Keratinocyte (primary cell): ENCODE measurements at regions not wholly inside any gene's neighbourhood (a gene's known extent, or its start where the extent isn't known, plus 50 kb on each side); places are given as distances from the start of the nearest gene placed in this dataset.

Source experiments
- DNase-seq: peaks from one replicate; pipeline ENCODE4 v3.0.0-alpha.2; 2011; ENCODE audit warnings: low read depth, missing footprints, low spot score
- FAIRE-seq: peaks from 2 replicates; lab custom pipeline; 2011; peaks lifted over from hg19 to GRCh38; lab: Jason Lieb, UNC
- H2AFZ ChIP-seq: 2 replicates; pipeline ENCODE4 v1.6.0; 2012; ENCODE audit warnings: low read length, control low read depth, inconsistent platforms; ENCODE audit not compliant: control insufficient read depth
- H3K27ac ChIP-seq: 2 replicates; pipeline ENCODE4 v1.5.1; 2011; ENCODE audit warnings: low read length; ENCODE audit not compliant: control insufficient read depth, insufficient read depth
- H3K27me3 ChIP-seq: 3 replicates; pipeline ENCODE4 v1.6.0; 2011; ENCODE audit warnings: low read length; ENCODE audit not compliant: control insufficient read depth, insufficient read depth; ENCODE audit errors: extremely low read depth
- H3K36me3 ChIP-seq, 2 experiments: 2 replicates in 1 of 2; 3 replicates in 1 of 2; pipeline ENCODE4 v1.5.1; 2011; ENCODE audit warnings: low read length in 2 of 2, mild to moderate bottlenecking in 1 of 2; ENCODE audit not compliant: control insufficient read depth in 2 of 2, insufficient read depth in 2 of 2; ENCODE audit errors: extremely low read depth in 1 of 2
- H3K4me1 ChIP-seq: 3 replicates; pipeline ENCODE4 v1.5.1; 2011; ENCODE audit warnings: low read length; ENCODE audit not compliant: control insufficient read depth, insufficient read depth; ENCODE audit errors: extremely low read depth
- H3K4me2 ChIP-seq: 3 replicates; pipeline ENCODE4 v1.6.0; 2011; ENCODE audit warnings: low read depth, low read length; ENCODE audit not compliant: control insufficient read depth, insufficient read depth; ENCODE audit errors: extremely low read depth
- H3K4me3 ChIP-seq, 3 experiments: fragments of 200-600 bp in 1 of 3; sonication (generic) in 1 of 3; 2 replicates in 2 of 3; 3 replicates in 1 of 3; pipeline ENCODE4 v1.5.1; 2011 to 2016; ENCODE audit warnings: low read length in 3 of 3, mild to moderate bottlenecking in 3 of 3, control low read depth in 2 of 3, inconsistent platforms in 1 of 3, low read depth in 1 of 3, mixed read lengths in 1 of 3, mixed run types in 1 of 3, moderate library complexity in 1 of 3; ENCODE audit not compliant: control insufficient read depth in 2 of 3, insufficient read depth in 2 of 3; ENCODE audit errors: extremely low read depth in 1 of 3
- H3K79me2 ChIP-seq: 2 replicates; pipeline ENCODE4 v1.6.0; 2012; ENCODE audit warnings: low read length; ENCODE audit not compliant: control insufficient read depth, insufficient read depth
- H3K9ac ChIP-seq: 3 replicates; pipeline ENCODE4 v1.6.0; 2011; ENCODE audit warnings: low read length; ENCODE audit not compliant: control insufficient read depth, insufficient read depth; ENCODE audit errors: extremely low read depth
- H3K9me1 ChIP-seq: 3 replicates; pipeline ENCODE4 v1.6.0; 2011; ENCODE audit warnings: low read length; ENCODE audit not compliant: control insufficient read depth, insufficient read depth; ENCODE audit errors: extremely low read depth
- H3K9me3 ChIP-seq: 2 replicates; pipeline ENCODE4 v1.5.1; 2012; ENCODE audit warnings: low read depth, low read length; ENCODE audit not compliant: control insufficient read depth
- H4K20me1 ChIP-seq: 3 replicates; pipeline ENCODE4 v1.6.0; 2011; ENCODE audit warnings: low read length; ENCODE audit not compliant: control insufficient read depth, insufficient read depth; ENCODE audit errors: extremely low read depth
- EZH2 ChIP-seq: IDR thresholded peaks from one replicate; pipeline ENCODE4 v1.6.1; 2012; ENCODE audit warnings: inconsistent platforms, mild to moderate bottlenecking, low read length, moderate library complexity
- dilution Hi-C: fragments of 300-500 bp; cut with MboI; formaldehyde crosslinking; loops from one replicate; pipeline ENCODE4 v1.7.0; 2020; ENCODE audit warnings: low sequenced_read_pairs; ENCODE audit not compliant: extremely low pct_ligation_motif_present
- TF ChIP-seq, protein P1 (sequence below), 3 experiments: IDR thresholded peaks in 1 of 3; conservative IDR thresholded peaks in 1 of 3; optimal IDR thresholded peaks in 1 of 3; 2 replicates in 2 of 3; 3 replicates in 1 of 3; pipeline versions ENCODE3 to v1.5.1; 2011; ENCODE audit warnings: low read length in 3 of 3, mild to moderate bottlenecking in 3 of 3, moderate library complexity in 2 of 3, control low read depth in 1 of 3, inconsistent platforms in 1 of 3; ENCODE audit not compliant: insufficient read depth in 2 of 3; ENCODE audit errors: extremely low read depth in 1 of 3

DNA sequence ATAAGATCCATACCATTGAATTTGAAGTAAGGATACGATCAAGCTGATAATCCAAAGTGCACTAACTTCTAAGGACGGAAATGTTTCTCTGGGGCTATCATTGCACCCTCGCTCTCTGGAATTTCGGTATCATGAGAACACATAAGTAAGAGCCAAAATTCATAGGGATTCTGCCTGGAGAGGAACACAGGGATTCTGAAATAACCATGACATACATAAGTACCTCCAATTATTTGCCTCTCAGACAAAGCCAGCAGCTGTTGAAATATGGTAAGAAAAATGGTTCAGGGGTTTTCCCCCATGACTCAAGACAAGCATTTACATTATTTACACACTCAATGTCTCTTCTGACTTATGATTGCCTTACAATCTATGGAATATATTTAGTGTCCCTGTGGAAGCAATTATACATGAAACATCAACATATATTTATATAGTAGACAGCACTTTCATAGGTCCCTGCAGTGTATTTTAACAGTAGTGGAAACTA lies 1123.6 kb upstream of the SEL1L start:
- peaks cover 4% of the 10 kb centered on the region for H3K4me1 ChIP-seq
- FAIRE-seq (no peak), DNase-seq (no peak)
- H3K36me3 ChIP-seq = no peaks in the 10 kb centered on the region
- no peak overlapping the region for H3K4me3 ChIP-seq
- H3K4me2 ChIP-seq = no peak overlapping the region
- dilution Hi-C loops = no loop called here
- H3K9ac ChIP-seq = no peak overlapping the region
- no peak overlapping the region for H3K27ac ChIP-seq
- H3K79me2 ChIP-seq = no peaks in the 10 kb centered on the region
- H4K20me1 ChIP-seq = no peaks in the 10 kb centered on the region
- H3K9me3 ChIP-seq = no peaks in the 10 kb centered on the region
- no peaks in the 10 kb centered on the region for H3K27me3 ChIP-seq
- H2AFZ ChIP-seq = no peak overlapping the region
- no peak for TF ChIP-seq EZH2
- TF ChIP-seq, protein P1, sequence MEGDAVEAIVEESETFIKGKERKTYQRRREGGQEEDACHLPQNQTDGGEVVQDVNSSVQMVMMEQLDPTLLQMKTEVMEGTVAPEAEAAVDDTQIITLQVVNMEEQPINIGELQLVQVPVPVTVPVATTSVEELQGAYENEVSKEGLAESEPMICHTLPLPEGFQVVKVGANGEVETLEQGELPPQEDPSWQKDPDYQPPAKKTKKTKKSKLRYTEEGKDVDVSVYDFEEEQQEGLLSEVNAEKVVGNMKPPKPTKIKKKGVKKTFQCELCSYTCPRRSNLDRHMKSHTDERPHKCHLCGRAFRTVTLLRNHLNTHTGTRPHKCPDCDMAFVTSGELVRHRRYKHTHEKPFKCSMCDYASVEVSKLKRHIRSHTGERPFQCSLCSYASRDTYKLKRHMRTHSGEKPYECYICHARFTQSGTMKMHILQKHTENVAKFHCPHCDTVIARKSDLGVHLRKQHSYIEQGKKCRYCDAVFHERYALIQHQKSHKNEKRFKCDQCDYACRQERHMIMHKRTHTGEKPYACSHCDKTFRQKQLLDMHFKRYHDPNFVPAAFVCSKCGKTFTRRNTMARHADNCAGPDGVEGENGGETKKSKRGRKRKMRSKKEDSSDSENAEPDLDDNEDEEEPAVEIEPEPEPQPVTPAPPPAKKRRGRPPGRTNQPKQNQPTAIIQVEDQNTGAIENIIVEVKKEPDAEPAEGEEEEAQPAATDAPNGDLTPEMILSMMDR (optimal IDR thresholded peaks at IDR 0.05 in 1 of 3, IDR thresholded peaks at IDR 0.05 in 1 of 3, conservative IDR thresholded peaks at IDR 0.05 in 1 of 3; ENCODE audit: extremely low read depth in 1 of 3, insufficient read depth in 2 of 3, low read length in 3 of 3) = no peak
- H3K9me1 ChIP-seq = no peaks in the 10 kb centered on the region

DNA sequence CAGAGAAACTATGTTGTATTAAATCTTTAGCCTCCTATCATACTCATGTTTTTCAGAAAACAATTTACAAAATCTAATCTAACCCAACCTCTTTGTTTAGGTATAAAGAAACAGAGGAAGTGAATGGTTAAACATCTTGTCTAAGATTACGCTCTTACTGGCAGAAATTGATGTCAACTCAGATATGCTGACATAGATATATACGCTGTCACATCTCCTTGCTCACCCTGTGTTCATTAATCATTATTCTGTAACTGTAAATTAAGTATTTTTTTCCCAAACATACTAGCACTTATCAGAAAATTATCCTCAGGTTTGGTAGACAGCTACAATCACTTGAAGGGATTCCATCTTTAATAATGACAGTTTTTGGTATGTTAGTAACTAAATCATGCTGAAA lies 1127.6 kb upstream of the SEL1L start:
- H3K27me3 ChIP-seq = no peaks in the 10 kb centered on the region
- dilution Hi-C loops = no loop called here
- DNase-seq (no peak), FAIRE-seq (no peak)
- no peak overlapping the region for H3K4me2 ChIP-seq
- H3K36me3 ChIP-seq = no peaks in the 10 kb centered on the region
- no peaks in the 10 kb centered on the region for H3K9me3 ChIP-seq
- no peak overlapping the region for H3K4me3 ChIP-seq
- H3K9me1 ChIP-seq = no peaks in the 10 kb centered on the region
- TF ChIP-seq EZH2 = no peak
- TF ChIP-seq, protein P1 (optimal IDR thresholded peaks at IDR 0.05 in 1 of 3, IDR thresholded peaks at IDR 0.05 in 1 of 3, conservative IDR thresholded peaks at IDR 0.05 in 1 of 3; ENCODE audit: extremely low read depth in 1 of 3, insufficient read depth in 2 of 3, low read length in 3 of 3) = no peak
- no peak overlapping the region for H2AFZ ChIP-seq
- no peaks in the 10 kb centered on the region for H4K20me1 ChIP-seq
- H3K27ac ChIP-seq = no peak overlapping the region
- peaks cover 4% of the 10 kb centered on the region for H3K4me1 ChIP-seq
- H3K79me2 ChIP-seq = no peaks in the 10 kb centered on the region
- H3K9ac ChIP-seq = no peak overlapping the region
